ENCODE measurements at regions not wholly inside any gene's neighbourhood (a gene's known extent, or its start where the extent isn't known, plus 50 kb on each side); places are given as distances from the start of the nearest gene placed in this dataset.

- TF ChIP-seq E2F8 (IDR thresholded peaks at IDR 0.05; ENCODE audit: low read depth, partially characterized antibody), result no peak
- no peak for TF ChIP-seq CTCF (IDR thresholded peaks at IDR 0.05 in 2 of 3, conservative IDR thresholded peaks at IDR 0.05 in 1 of 3; ENCODE audit: insufficient read depth in 2 of 3, low read depth in 1 of 3, low read length in 3 of 3)
Observed at GRCh38 chr4:83833920-83834319, 298.0 kb downstream of the GPAT3 start.

Measured in K562 (cell line).